ENCODE measurements at regions not wholly inside any gene's neighbourhood (a gene's known extent, or its start where the extent isn't known, plus 50 kb on each side); places are given as distances from the start of the nearest gene placed in this dataset.
"Not testable (repeated sequence)": the region's sequence is repeated elsewhere in the genome, so short reads cannot be mapped to it uniquely, and the experiment has no call there.

DNA sequence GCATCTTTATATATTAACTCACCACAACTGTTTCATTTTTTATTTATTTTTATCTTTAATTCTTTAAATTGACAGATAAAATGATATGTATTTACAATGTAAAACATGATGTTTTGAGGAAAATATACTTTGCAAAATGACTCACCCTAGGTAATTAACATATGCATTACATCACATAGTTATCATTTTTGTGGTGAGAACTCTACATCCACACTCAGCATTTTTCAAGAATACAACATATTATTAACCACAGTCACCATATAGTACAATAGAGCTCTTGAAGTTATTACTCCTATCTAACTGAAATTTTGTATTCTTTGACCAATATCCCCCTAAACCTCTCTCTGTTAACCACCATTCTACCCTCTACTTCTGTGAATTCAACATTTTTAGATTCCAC lies 194.7 kb upstream of the KIF2B start:
- DNase-seq (ENCODE audit: low spot score) = no peak
- ATAC-seq (ENCODE audit: low FRiP score) = no peak
- TF ChIP-seq CTCF (IDR thresholded peaks at IDR 0.05) = no peak

DNA sequence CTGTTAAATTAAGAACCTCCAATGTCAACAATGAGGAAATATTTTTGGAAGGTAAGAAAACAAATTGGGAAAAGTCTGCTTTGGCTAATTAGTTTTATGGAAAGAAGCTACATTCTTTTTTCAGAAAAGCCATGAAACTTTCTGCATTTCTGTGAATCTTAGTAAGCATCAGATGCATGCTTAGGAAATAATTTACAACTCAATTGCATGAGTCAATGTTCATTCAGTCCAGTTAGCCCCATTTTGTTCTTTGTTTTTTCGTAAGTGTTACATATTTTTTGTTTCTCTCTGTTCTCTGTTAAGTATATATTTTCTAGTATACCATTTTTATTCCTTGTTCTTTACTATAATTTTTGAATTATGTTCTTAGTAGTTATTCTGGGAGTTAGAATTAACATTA lies 195.2 kb upstream of the KIF2B start:
- ATAC-seq (ENCODE audit: low FRiP score) (no peak), DNase-seq (ENCODE audit: low spot score) (no peak)
- no peak for TF ChIP-seq CTCF (IDR thresholded peaks at IDR 0.05)

GRCh38 chr17:53626286-53626685 lies 196.4 kb upstream of the KIF2B start:
- no peak for DNase-seq (ENCODE audit: low spot score)
- no peak for ATAC-seq (ENCODE audit: low FRiP score)
- TF ChIP-seq CTCF (IDR thresholded peaks at IDR 0.05) = no peak

- no peak for TF ChIP-seq CTCF (IDR thresholded peaks at IDR 0.05)
Measured at GRCh38 chr17:53619025-53619424, 203.7 kb upstream of the KIF2B start.

GRCh38 chr17:53608208-53608607 lies 214.5 kb upstream of the KIF2B start:
- not testable (repeated sequence) for DNase-seq (ENCODE audit: low spot score); ATAC-seq (ENCODE audit: low FRiP score)

More at GRCh38 chr17:53619025-53619424, 203.7 kb upstream of the KIF2B start:
- DNase-seq (ENCODE audit: low spot score) = no peak
- ATAC-seq (ENCODE audit: low FRiP score) = no peak

DNA sequence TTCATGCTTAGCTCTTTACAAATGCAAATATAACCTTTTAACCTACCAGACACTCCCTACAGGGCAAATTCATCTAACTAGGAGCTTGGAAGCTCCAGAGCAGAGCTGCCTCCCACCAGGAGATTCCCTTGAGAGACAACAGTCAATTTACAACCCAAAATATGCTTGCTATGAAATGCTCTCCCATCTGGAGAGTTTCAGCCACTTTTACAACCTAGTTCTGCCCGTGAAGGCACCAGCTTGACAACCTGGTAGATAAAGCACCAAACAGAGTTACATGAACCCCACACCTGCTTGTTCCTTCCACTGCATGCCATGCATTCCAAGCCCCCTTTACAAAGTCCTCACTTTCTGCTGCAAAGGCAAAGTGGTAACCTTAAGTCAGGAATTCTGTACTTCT lies 215.3 kb upstream of the KIF2B start:
- TF ChIP-seq CTCF (IDR thresholded peaks at IDR 0.05) = no peak
- ATAC-seq (ENCODE audit: low FRiP score) (no peak), DNase-seq (ENCODE audit: low spot score) (no peak)

DNA sequence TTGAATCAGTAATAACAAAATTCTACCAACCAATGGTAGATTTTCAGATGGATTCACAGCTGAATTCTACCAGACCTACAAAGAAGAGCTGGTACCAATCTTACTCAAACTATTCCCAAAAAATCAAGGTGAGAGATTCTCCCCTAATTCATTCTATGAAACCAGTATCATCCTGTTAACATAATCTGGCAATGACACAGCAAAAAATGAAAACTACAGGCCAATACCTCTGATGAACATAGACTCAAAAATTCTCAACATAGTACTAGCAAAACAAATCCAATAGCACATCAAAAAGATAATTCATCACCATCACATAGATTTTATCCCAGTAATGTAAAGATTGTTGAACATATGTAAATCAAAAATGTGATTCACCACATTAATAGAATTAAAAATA lies 234.4 kb upstream of the KIF2B start:
- no peak for ATAC-seq (ENCODE audit: low FRiP score)

More for the DNA sequence above, 234.4 kb upstream of the KIF2B start:
- no peak for DNase-seq (ENCODE audit: low spot score)
- TF ChIP-seq CTCF (IDR thresholded peaks at IDR 0.05) = no peak
